VCaP (cell line): ENCODE measurements at regions not wholly inside any gene's neighbourhood (a gene's known extent, or its start where the extent isn't known, plus 50 kb on each side); places are given as distances from the start of the nearest gene placed in this dataset.

Experiments
- H3K27ac ChIP-seq: fragments of 450-650 bp; 2 replicates; pipeline ENCODE4 v1.5.1; 2017
- CTCF ChIP-seq: fragments of 450-650 bp; conservative IDR thresholded peaks from 2 replicates; pipeline ENCODE4 v1.5.1; 2017; ENCODE audit warnings: mild to moderate bottlenecking, moderate library complexity

- TF ChIP-seq CTCF = no peak
- no peak overlapping the region for H3K27ac ChIP-seq
These were observed 935.0 kb upstream of the INTU start for GRCh38 chr4:126697748-126698147.

GRCh38 chr4:126698224-126698623 is 934.5 kb upstream of the INTU start:
- no peak overlapping the region for H3K27ac ChIP-seq
- no peak for TF ChIP-seq CTCF

DNA sequence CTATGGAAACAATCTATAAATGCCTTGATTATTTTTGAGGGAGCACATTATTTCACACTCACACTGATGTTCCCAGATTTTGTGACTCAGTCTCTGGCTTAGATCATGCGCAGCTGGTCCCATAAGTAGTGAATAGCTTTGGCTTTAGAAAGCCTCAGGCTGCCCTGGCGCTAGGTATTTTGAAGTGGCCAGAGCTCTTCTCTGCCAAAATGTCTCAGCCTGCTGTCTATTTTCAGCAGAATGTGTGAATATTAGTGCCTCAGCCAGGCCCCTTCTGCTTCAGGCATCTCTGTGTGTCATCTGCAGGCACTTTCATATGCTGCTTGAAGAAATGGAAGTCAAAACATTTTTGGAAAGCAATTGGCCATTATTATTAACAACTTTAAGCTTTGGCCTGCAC is 931.0 kb upstream of the INTU start:
- no peak for TF ChIP-seq CTCF
- no peak overlapping the region for H3K27ac ChIP-seq

- H3K27ac ChIP-seq = no peak overlapping the region
- no peak for TF ChIP-seq CTCF
These were observed 930.0 kb upstream of the INTU start for GRCh38 chr4:126702747-126703146.

DNA sequence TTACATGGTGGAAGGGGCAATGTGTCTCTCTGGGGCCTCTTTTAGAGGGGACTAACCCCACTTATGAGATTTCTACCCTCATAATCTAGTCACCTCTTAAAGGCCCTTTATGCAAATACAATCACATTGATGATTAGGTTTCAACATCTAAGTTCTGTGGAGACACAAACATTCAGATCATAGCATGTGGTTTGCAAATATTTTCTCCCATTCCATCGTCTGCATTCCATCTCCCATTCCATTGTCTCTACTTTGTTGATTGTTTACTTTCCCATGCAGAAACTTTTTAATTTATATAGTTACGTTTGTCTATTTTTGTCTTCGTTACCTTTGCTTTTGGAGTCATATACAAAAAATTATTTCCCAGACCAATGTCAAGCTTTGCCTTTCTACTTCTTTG is 927.5 kb upstream of the INTU start:
- no peak overlapping the region for H3K27ac ChIP-seq
- no peak for TF ChIP-seq CTCF

DNA sequence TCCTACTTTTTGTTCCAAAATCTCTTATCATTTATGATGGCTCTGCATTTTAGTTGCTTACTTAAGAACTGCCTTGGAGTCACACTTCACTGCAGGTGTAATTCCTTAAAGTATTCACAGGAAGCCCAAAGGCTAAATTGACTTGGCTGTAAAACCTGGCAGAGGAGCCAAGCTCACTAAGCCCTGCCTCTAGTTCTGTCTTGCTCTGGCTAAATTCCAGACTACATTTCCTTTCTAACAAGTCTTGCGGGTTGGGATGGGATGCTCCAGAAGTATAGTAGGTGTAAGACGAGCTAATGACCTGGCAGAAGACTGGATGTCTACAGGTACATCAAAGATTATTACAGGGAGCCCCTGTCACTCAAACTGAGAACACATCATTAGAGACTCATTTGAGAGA is 924.0 kb upstream of the INTU start:
- TF ChIP-seq CTCF = no peak
- H3K27ac ChIP-seq = no peak overlapping the region

DNA sequence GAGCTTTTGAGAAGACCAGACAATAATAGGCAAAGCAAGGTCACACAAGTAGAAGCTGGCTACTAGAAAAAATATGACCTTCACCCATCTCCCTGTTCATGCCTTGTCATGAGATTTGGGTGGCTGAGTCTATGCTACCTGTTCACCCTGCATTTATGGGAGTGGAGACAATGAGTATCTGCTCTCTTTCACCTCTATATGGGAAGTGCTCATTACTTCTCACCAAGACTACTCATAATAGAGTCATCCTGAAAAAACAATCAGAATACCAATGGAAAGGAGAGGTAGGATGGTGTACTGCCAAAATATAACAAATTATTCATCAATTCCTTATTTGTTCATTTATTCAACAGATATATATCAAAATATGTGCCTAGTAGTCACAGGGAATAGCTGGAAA is 921.8 kb upstream of the INTU start:
- no peak overlapping the region for H3K27ac ChIP-seq
- TF ChIP-seq CTCF = no peak

GRCh38 chr4:126715067-126715466 is 917.7 kb upstream of the INTU start:
- H3K27ac ChIP-seq = no peak overlapping the region
- TF ChIP-seq CTCF = no peak
